ENCODE measurements at regions not wholly inside any gene's neighbourhood (a gene's known extent, or its start where the extent isn't known, plus 50 kb on each side); places are given as distances from the start of the nearest gene placed in this dataset.

DNA sequence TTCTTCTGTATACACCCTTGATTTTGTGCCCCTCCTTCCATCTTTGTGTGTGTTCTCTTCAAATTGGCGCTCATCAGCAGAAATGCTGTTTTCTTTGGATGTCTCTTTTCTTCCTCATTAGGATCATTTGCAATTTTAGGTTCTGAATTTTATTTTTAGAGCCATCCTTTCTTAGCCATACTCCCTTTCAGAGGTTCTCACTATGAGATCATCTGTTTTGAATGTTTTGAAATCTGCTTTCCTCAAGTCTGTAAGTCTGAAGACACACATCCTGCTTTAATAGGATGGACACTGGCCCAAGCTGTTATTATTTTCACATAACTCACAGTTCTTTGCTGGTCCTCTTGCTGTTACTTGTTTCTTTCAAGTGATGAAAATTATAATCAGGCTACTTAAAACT is 124.8 kb downstream of the BDH1 start:
- TF ChIP-seq, protein P1, sequence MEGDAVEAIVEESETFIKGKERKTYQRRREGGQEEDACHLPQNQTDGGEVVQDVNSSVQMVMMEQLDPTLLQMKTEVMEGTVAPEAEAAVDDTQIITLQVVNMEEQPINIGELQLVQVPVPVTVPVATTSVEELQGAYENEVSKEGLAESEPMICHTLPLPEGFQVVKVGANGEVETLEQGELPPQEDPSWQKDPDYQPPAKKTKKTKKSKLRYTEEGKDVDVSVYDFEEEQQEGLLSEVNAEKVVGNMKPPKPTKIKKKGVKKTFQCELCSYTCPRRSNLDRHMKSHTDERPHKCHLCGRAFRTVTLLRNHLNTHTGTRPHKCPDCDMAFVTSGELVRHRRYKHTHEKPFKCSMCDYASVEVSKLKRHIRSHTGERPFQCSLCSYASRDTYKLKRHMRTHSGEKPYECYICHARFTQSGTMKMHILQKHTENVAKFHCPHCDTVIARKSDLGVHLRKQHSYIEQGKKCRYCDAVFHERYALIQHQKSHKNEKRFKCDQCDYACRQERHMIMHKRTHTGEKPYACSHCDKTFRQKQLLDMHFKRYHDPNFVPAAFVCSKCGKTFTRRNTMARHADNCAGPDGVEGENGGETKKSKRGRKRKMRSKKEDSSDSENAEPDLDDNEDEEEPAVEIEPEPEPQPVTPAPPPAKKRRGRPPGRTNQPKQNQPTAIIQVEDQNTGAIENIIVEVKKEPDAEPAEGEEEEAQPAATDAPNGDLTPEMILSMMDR (conservative IDR thresholded peaks at IDR 0.05; ENCODE audit: low read length), result no peak
- TF ChIP-seq EZH2phosphoT487 (IDR thresholded peaks at IDR 0.05; ENCODE audit: borderline replicate concordance, low read depth, low read length), result no peak
